Mesothelial cell of epicardium (in vitro differentiated cells): ENCODE measurements at regions not wholly inside any gene's neighbourhood (a gene's known extent, or its start where the extent isn't known, plus 50 kb on each side); places are given as distances from the start of the nearest gene placed in this dataset.

Experiments used
- DNase-seq, 2 experiments: peaks; one replicate each; pipeline ENCODE4 v3.0.0; 2021; ENCODE audit warnings: low spot score in 2 of 2; ENCODE audit not compliant: unreplicated experiment in 2 of 2
- H3K27ac Mint-ChIP-seq: 2 replicates; pipeline ENCODE4 v1.8.0; 2021; ENCODE audit warnings: mixed read lengths
- H3K27me3 Mint-ChIP-seq: 2 replicates; pipeline ENCODE4 v1.8.0; 2021; ENCODE audit warnings: low read depth, mixed read lengths
- H3K36me3 Mint-ChIP-seq: 2 replicates; pipeline ENCODE4 v1.8.0; 2021; ENCODE audit warnings: mixed read lengths
- H3K4me1 Mint-ChIP-seq: 2 replicates; pipeline ENCODE4 v1.8.0; 2021; ENCODE audit warnings: mixed read lengths
- H3K4me3 Mint-ChIP-seq: 2 replicates; pipeline ENCODE4 v1.8.0; 2021; ENCODE audit warnings: mild to moderate bottlenecking, moderate library complexity, mixed read lengths
- H3K9me3 Mint-ChIP-seq: 2 replicates; pipeline ENCODE4 v1.8.0; 2021; ENCODE audit warnings: mixed read lengths
- CTCF ChIP-seq: fragments of 200-600 bp; sonication (generic); IDR thresholded peaks from one replicate; pipeline ENCODE4 v1.5.0; 2021; ENCODE audit warnings: antibody characterized with exemption; ENCODE audit not compliant: unreplicated experiment

GRCh38 chr13:33973194-33973593, 155.2 kb downstream of the RFC3 start:
- no peak overlapping the region for H3K27ac Mint-ChIP-seq
- DNase-seq: no peak
- no peaks in the 10 kb centered on the region for H3K36me3 Mint-ChIP-seq
- TF ChIP-seq CTCF: no peak
- H3K9me3 Mint-ChIP-seq: peaks cover 9% of the 10 kb centered on the region
- no peaks in the 10 kb centered on the region for H3K27me3 Mint-ChIP-seq
- H3K4me1 Mint-ChIP-seq: peaks cover 9% of the 10 kb centered on the region
- no peak overlapping the region for H3K4me3 Mint-ChIP-seq

- no peak for DNase-seq
- Mint-ChIP-seq H3K27me3 (no peaks in the 10 kb centered on the region), H3K9me3 (no peaks in the 10 kb centered on the region), H3K36me3 (no peaks in the 10 kb centered on the region), H3K27ac (no peak overlapping the region), H3K4me1 (no peaks in the 10 kb centered on the region), H3K4me3 (no peak overlapping the region)
- TF ChIP-seq CTCF: no peak
Observed at GRCh38 chr13:33976965-33977364, 159.0 kb downstream of the RFC3 start.

- Mint-ChIP-seq H3K27ac (no peak overlapping the region), H3K27me3 (no peaks in the 10 kb centered on the region), H3K4me3 (no peak overlapping the region), H3K9me3 (no peaks in the 10 kb centered on the region), H3K4me1 (no peaks in the 10 kb centered on the region), H3K36me3 (no peaks in the 10 kb centered on the region)
- no peak for DNase-seq
- TF ChIP-seq CTCF: no peak
Observed at GRCh38 chr13:33978653-33979052, 160.7 kb downstream of the RFC3 start.

GRCh38 chr13:33992881-33993336, 175.0 kb downstream of the RFC3 start:
- Mint-ChIP-seq H3K36me3 (no peaks in the 10 kb centered on the region), H3K27me3 (no peaks in the 10 kb centered on the region), H3K9me3 (no peaks in the 10 kb centered on the region), H3K4me3 (no peak overlapping the region), H3K27ac (peak overlapping the region; percentile 59), H3K4me1 (peaks cover 5% of the 10 kb centered on the region)
- no peak for DNase-seq
- no peak for TF ChIP-seq CTCF

GRCh38 chr13:33994198-33994597, 176.2 kb downstream of the RFC3 start:
- no peaks in the 10 kb centered on the region for H3K27me3 Mint-ChIP-seq
- no peak overlapping the region for H3K4me3 Mint-ChIP-seq
- peaks cover 5% of the 10 kb centered on the region for H3K4me1 Mint-ChIP-seq
- no peak for TF ChIP-seq CTCF
- H3K9me3 Mint-ChIP-seq: no peaks in the 10 kb centered on the region
- DNase-seq: no peak
- H3K36me3 Mint-ChIP-seq: no peaks in the 10 kb centered on the region
- no peak overlapping the region for H3K27ac Mint-ChIP-seq
